ENCODE measurements at regions not wholly inside any gene's neighbourhood (a gene's known extent, or its start where the extent isn't known, plus 50 kb on each side); places are given as distances from the start of the nearest gene placed in this dataset.
"Not testable (repeated sequence)": the region's sequence is repeated elsewhere in the genome, so short reads cannot be mapped to it uniquely, and the experiment has no call there.

GRCh38 chr5:50318220-50318619 lies 122.9 kb downstream of the EMB start:
- Histone ChIP-seq H3K9me3 (replicated peaks) (no peaks in the 10 kb centered on the region), H3K4me1 (no peaks in the 10 kb centered on the region), H3K36me3 (no peaks in the 10 kb centered on the region), H3K27me3 (ENCODE audit: low read depth) (no peaks in the 10 kb centered on the region), H3K4me3 (no peak overlapping the region), H3K27ac (replicated peaks) (no peak overlapping the region)
- no peak for TF ChIP-seq CTCF (IDR thresholded peaks at IDR 0.05; ENCODE audit: borderline replicate concordance)
- intact Hi-C loops (cut with micrococcal nuclease) = no loop called here
- DNase-seq = no peak

- H3K4me1 ChIP-seq; H3K4me3 ChIP-seq; H3K36me3 ChIP-seq; intact Hi-C loops (cut with micrococcal nuclease); H3K27me3 ChIP-seq (ENCODE audit: low read depth); DNase-seq; H3K27ac ChIP-seq (replicated peaks): not testable (repeated sequence)
- peaks cover 14% of the 10 kb centered on the region for H3K9me3 ChIP-seq (replicated peaks)
These were observed 134.6 kb downstream of the EMB start for GRCh38 chr5:50306488-50306887.

- intact Hi-C loops (cut with micrococcal nuclease) = no loop called here
- peaks cover 14% of the 10 kb centered on the region for H3K9me3 ChIP-seq (replicated peaks)
- no peak for DNase-seq
- H3K36me3 ChIP-seq = no peaks in the 10 kb centered on the region
- H3K27ac ChIP-seq (replicated peaks) = no peak overlapping the region
- no peak overlapping the region for H3K4me3 ChIP-seq
- H3K4me1 ChIP-seq = no peaks in the 10 kb centered on the region
- TF ChIP-seq CTCF (IDR thresholded peaks at IDR 0.05; ENCODE audit: borderline replicate concordance) = no peak
- H3K27me3 ChIP-seq (ENCODE audit: low read depth) = no peaks in the 10 kb centered on the region
These were observed 138.1 kb downstream of the EMB start for GRCh38 chr5:50302815-50303490.

GRCh38 chr5:50301756-50302155 lies 139.3 kb downstream of the EMB start:
- Histone ChIP-seq H3K27ac (replicated peaks) (no peak overlapping the region), H3K36me3 (no peaks in the 10 kb centered on the region), H3K9me3 (replicated peaks) (peaks cover 7% of the 10 kb centered on the region), H3K27me3 (ENCODE audit: low read depth) (no peaks in the 10 kb centered on the region), H3K4me1 (no peaks in the 10 kb centered on the region), H3K4me3 (no peak overlapping the region)
- no peak for DNase-seq
- TF ChIP-seq CTCF (IDR thresholded peaks at IDR 0.05; ENCODE audit: borderline replicate concordance) = no peak
- intact Hi-C loops (cut with micrococcal nuclease) = no loop called here

GRCh38 chr5:50300878-50301277 lies 140.2 kb downstream of the EMB start:
- Histone ChIP-seq H3K36me3 (no peaks in the 10 kb centered on the region), H3K27ac (replicated peaks) (no peak overlapping the region), H3K9me3 (replicated peaks) (peaks cover 4% of the 10 kb centered on the region), H3K27me3 (ENCODE audit: low read depth) (no peaks in the 10 kb centered on the region), H3K4me1 (no peaks in the 10 kb centered on the region), H3K4me3 (no peak overlapping the region)
- DNase-seq = no peak
- intact Hi-C loops (cut with micrococcal nuclease) = no loop called here
- no peak for TF ChIP-seq CTCF (IDR thresholded peaks at IDR 0.05; ENCODE audit: borderline replicate concordance)

GRCh38 chr5:50299896-50300295 lies 141.2 kb downstream of the EMB start:
- Histone ChIP-seq H3K9me3 (replicated peaks) (peaks cover 4% of the 10 kb centered on the region), H3K27me3 (ENCODE audit: low read depth) (no peaks in the 10 kb centered on the region), H3K4me3 (no peak overlapping the region), H3K36me3 (no peaks in the 10 kb centered on the region), H3K27ac (replicated peaks) (no peak overlapping the region), H3K4me1 (no peaks in the 10 kb centered on the region)
- TF ChIP-seq CTCF (IDR thresholded peaks at IDR 0.05; ENCODE audit: borderline replicate concordance) = no peak
- no peak for DNase-seq
- intact Hi-C loops (cut with micrococcal nuclease) = no loop called here

All from left ventricle myocardium inferior (tissue), 1 donor.